A549 (cell line): ENCODE measurements at regions not wholly inside any gene's neighbourhood (a gene's known extent, or its start where the extent isn't known, plus 50 kb on each side); places are given as distances from the start of the nearest gene placed in this dataset.

Experiments
- ATAC-seq, 2 experiments: fragments of 200-7000 bp in 1 of 2; fragments of >200 bp in 1 of 2; cut with Nextera tagmentation in 1 of 2; cut with Tn5 transposase in 1 of 2; 3 replicates each; pipeline versions ENCODE4 v1.8.0 to v1.9.1; 2018 to 2020; ENCODE audit warnings: mild to moderate bottlenecking in 1 of 2, moderate library complexity in 1 of 2
- CTCF ChIA-PET: fragments of 300-600 bp; sonication (Branson Sonifier 250); formaldehyde crosslinking; extraction: SDS; loops from one replicate; lab custom pipeline; 2021; ENCODE audit warnings: antibody characterized with exemption, inconsistent platforms; lab: Yijun Ruan, JAX
- POLR2A ChIA-PET: fragments of 350-600 bp; formaldehyde crosslinking; extraction: SDS; loops from one replicate; lab custom pipeline; 2021; ENCODE audit warnings: antibody characterized with exemption, inconsistent platforms; lab: Yijun Ruan, JAX
- DNase-seq, 2 experiments: peaks; one replicate each; pipeline versions ENCODE4 v3.0.0 to v3.0.0-alpha.2; 2011 to 2016; ENCODE audit warnings: low read depth in 1 of 2, low spot score in 1 of 2
- FAIRE-seq: peaks from 2 replicates; lab custom pipeline; 2011; peaks lifted over from hg19 to GRCh38; lab: Jason Lieb, UNC
- H3K27ac ChIP-seq, 2 experiments: fragments of >200 bp; sonication (Bioruptor Twin); formaldehyde crosslinking; 3 replicates each; pipeline ENCODE4 v1.5.1; 2016 to 2017
- H3K4me1 ChIP-seq: fragments of >200 bp; sonication (Bioruptor Twin); formaldehyde crosslinking; 3 replicates; pipeline ENCODE4 v1.6.1; 2016
- H3K4me2 ChIP-seq: fragments of >200 bp; sonication (Bioruptor Twin); formaldehyde crosslinking; 3 replicates; pipeline ENCODE4 v1.6.1; 2016
- H3K4me3 ChIP-seq: fragments of >200 bp; sonication (Bioruptor Twin); formaldehyde crosslinking; 3 replicates; pipeline ENCODE4 v1.5.1; 2016
- H3K9me3 ChIP-seq: fragments of >200 bp; sonication (Bioruptor Twin); formaldehyde crosslinking; 3 replicates; pipeline ENCODE4 v1.6.1; 2016
- CBX2 ChIP-seq: fragments of 200-600 bp; sonication (generic); IDR thresholded peaks from 2 replicates; pipeline ENCODE4 v1.6.1; 2016; ENCODE audit warnings: low read depth, mild to moderate bottlenecking, borderline replicate concordance
- CBX8 ChIP-seq: fragments of 200-600 bp; sonication (generic); IDR thresholded peaks from 2 replicates; pipeline ENCODE4 v1.6.1; 2016
- CEBPB ChIP-seq, 2 experiments: fragments of >200 bp in 1 of 2; sonication (Bioruptor Twin) in 1 of 2; formaldehyde crosslinking in 1 of 2; IDR thresholded peaks; 2 replicates each; pipeline ENCODE4 v1.6.1; 2012 to 2016
- CHD2 ChIP-seq: fragments of 150-350 bp; IDR thresholded peaks from 2 replicates; pipeline ENCODE4 v1.6.1; 2014; ENCODE audit warnings: low read length; ENCODE audit not compliant: partially characterized antibody
- CHD4 ChIP-seq: fragments of 200-600 bp; sonication (generic); IDR thresholded peaks from 2 replicates; pipeline ENCODE4 v1.6.1; 2016; ENCODE audit warnings: antibody characterized with exemption, mild to moderate bottlenecking, borderline replicate concordance
- EP300 ChIP-seq, 2 experiments: fragments of >200 bp; sonication (Bioruptor Twin); formaldehyde crosslinking; IDR thresholded peaks; 2 replicates in 1 of 2; 3 replicates in 1 of 2; pipeline ENCODE4 v1.6.1; 2016 to 2017
- ESRRA ChIP-seq: fragments of 150-350 bp; IDR thresholded peaks from 2 replicates; pipeline ENCODE4 v1.6.1; 2014; ENCODE audit warnings: mild to moderate bottlenecking, low read length, borderline replicate concordance
- HDAC2 ChIP-seq: fragments of 200-600 bp; sonication (generic); IDR thresholded peaks from 2 replicates; pipeline ENCODE4 v1.6.1; 2016
- HOXA7 ChIP-seq: fragments of 250-450 bp; sonication (Bioruptor Pico); IDR thresholded peaks from 2 replicates; pipeline ENCODE4 v1.5.0; 2020; ENCODE audit warnings: mild to moderate bottlenecking, moderate library complexity
- JUNB ChIP-seq: fragments of >200 bp; sonication (Bioruptor Twin); formaldehyde crosslinking; IDR thresholded peaks from 2 replicates; pipeline ENCODE4 v1.6.1; 2016
- MYC ChIP-seq: IDR thresholded peaks from 2 replicates; pipeline ENCODE4 v1.6.1; 2012; ENCODE audit warnings: mild to moderate bottlenecking, inconsistent platforms, low read length, improper control_type of control experiment, borderline replicate concordance
- NPAS2 ChIP-seq: fragments of 250-450 bp; sonication (Bioruptor Pico); IDR thresholded peaks from 2 replicates; pipeline ENCODE4 v1.8.0; 2022; ENCODE audit warnings: mild to moderate bottlenecking, moderate library complexity, borderline replicate concordance
- NR3C1 ChIP-seq: fragments of >200 bp; sonication (Bioruptor Twin); formaldehyde crosslinking; IDR thresholded peaks from 3 replicates; pipeline ENCODE4 v1.6.1; 2017
- PHF8 ChIP-seq: fragments of 200-600 bp; sonication (generic); IDR thresholded peaks from 2 replicates; pipeline ENCODE4 v1.6.1; 2016; ENCODE audit warnings: low read depth, mild to moderate bottlenecking, antibody characterized with exemption, moderate library complexity, borderline replicate concordance
- POLR2AphosphoS2 ChIP-seq: conservative IDR thresholded peaks from 2 replicates; pipeline ENCODE4 v1.6.1; 2012; ENCODE audit warnings: low read length, improper control_type of control experiment, inconsistent platforms
- RARB ChIP-seq: fragments of 250-450 bp; sonication (Bioruptor Pico); IDR thresholded peaks from 2 replicates; pipeline ENCODE4 v1.8.0; 2021; ENCODE audit warnings: mild to moderate bottlenecking, moderate library complexity
- RCOR1 ChIP-seq: fragments of 150-350 bp; IDR thresholded peaks from 2 replicates; pipeline ENCODE4 v1.6.1; 2014; ENCODE audit warnings: antibody characterized with exemption, low read length, low read depth
- TFCP2L1 ChIP-seq: fragments of 250-450 bp; sonication (Bioruptor Pico); IDR thresholded peaks from 2 replicates; pipeline ENCODE4 v1.5.0; 2021; ENCODE audit warnings: mild to moderate bottlenecking
- TP53 ChIP-seq: fragments of 250-450 bp; sonication (Bioruptor Pico); IDR thresholded peaks from 2 replicates; pipeline ENCODE4 v1.5.0; 2021; ENCODE audit warnings: mild to moderate bottlenecking, moderate library complexity
- ZC3H11A ChIP-seq: fragments of 450-650 bp; IDR thresholded peaks from 2 replicates; pipeline ENCODE4 v1.6.1; 2014; ENCODE audit warnings: antibody characterized with exemption, mild to moderate bottlenecking
- ZSCAN20 ChIP-seq: fragments of 250-450 bp; sonication (Bioruptor Pico); IDR thresholded peaks from 2 replicates; pipeline ENCODE4 v1.8.0; 2022; ENCODE audit warnings: mild to moderate bottlenecking, moderate library complexity
- WGBS: methylation state at CpG from one replicate; pipeline ENCODE4 v1.1.6; 2017; ENCODE audit errors: missing lambda C conversion rate; 5-methylcytosine and 5-hydroxymethylcytosine counted together
- TF ChIP-seq, protein P1 (sequence below): fragments of >200 bp; sonication (Bioruptor Twin); formaldehyde crosslinking; IDR thresholded peaks from 2 replicates; pipeline ENCODE4 v1.6.1; 2016

DNA sequence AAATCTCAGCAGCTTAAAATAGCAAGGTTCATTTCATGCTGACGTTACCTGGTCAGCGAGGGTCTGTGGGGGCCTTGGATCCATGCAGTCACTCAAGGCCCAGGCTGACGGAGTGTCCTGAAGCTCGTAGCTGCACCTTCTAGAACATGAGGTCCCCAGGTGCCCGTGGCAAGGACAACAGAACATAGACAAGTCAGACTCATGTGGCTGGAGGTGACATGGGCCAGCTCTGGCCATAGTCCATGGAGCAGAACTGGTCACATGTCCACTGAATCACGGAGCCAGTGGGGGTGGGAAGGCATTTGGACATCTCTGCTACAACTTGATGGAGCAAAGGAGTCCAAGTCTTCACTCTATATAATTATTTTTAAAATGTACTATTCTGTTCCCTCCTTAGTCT is 233.2 kb downstream of the ACKR3 start:
- H3K4me1 ChIP-seq, result no peaks in the 10 kb centered on the region

DNA sequence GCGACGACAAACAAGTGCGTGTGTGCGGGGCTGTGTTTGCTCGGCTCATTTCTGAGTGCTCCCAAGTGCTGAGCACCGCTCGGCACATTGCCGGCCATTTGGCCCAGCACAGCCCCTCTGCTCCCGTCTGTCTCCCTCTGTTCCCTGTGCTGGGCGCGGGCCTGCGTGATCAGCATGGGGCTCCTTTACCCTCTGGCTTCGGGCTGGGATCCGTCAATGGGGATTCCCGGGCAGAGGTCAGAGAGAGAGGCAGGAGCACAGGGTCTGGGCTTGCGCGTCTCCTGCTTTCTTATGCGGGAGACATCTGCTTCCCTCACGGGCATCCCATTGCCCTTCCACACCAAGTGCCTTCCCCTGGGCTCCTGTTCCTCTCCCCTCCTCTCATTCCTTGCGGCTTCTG is 234.0 kb downstream of the ACKR3 start:
- H3K4me3 ChIP-seq, result no peak overlapping the region
- ATAC-seq (no peak), FAIRE-seq (no peak), DNase-seq (no peak)
- H3K9me3 ChIP-seq, result peaks cover 18% of the 10 kb centered on the region
- no peak for TF ChIP-seq ESRRA
- TF ChIP-seq ZC3H11A, result no peak
- no peak for TF ChIP-seq MYC
- no peak for TF ChIP-seq HOXA7
- TF ChIP-seq POLR2AphosphoS2, result no peak
- no peak for TF ChIP-seq NR3C1
- TF ChIP-seq JUNB, result no peak
- TF ChIP-seq CBX8, result no peak
- no peak for TF ChIP-seq CHD4
- TF ChIP-seq, protein P1, sequence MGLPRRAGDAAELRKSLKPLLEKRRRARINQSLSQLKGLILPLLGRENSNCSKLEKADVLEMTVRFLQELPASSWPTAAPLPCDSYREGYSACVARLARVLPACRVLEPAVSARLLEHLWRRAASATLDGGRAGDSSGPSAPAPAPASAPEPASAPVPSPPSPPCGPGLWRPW, result no peak
- TF ChIP-seq HDAC2, result no peak
- no peak overlapping the region for H3K4me2 ChIP-seq
- ChIA-PET CTCF (no interaction called here), POLR2A (no interaction called here)
- no peak overlapping the region for H3K27ac ChIP-seq
- no peaks in the 10 kb centered on the region for H3K4me1 ChIP-seq
- WGBS, result 86% methylated on average over 18 of the region's 20 CpGs

More for the DNA sequence above, 233.2 kb downstream of the ACKR3 start:
- POLR2A ChIA-PET, result no interaction called here
- H3K27ac ChIP-seq, result no peak overlapping the region
- WGBS, result 27% methylated on average over 6 of the region's 6 CpGs
- H3K4me2 ChIP-seq, result no peak overlapping the region
- FAIRE-seq (no peak), ATAC-seq (no peak), DNase-seq (no peak)
- CTCF ChIA-PET, result no interaction called here
- H3K9me3 ChIP-seq, result peaks cover 14% of the 10 kb centered on the region
- TF ChIP-seq NPAS2 (CRISPR knock-in tag), result no peak
- TF ChIP-seq ESRRA, result no peak
- no peak overlapping the region for H3K4me3 ChIP-seq

DNA sequence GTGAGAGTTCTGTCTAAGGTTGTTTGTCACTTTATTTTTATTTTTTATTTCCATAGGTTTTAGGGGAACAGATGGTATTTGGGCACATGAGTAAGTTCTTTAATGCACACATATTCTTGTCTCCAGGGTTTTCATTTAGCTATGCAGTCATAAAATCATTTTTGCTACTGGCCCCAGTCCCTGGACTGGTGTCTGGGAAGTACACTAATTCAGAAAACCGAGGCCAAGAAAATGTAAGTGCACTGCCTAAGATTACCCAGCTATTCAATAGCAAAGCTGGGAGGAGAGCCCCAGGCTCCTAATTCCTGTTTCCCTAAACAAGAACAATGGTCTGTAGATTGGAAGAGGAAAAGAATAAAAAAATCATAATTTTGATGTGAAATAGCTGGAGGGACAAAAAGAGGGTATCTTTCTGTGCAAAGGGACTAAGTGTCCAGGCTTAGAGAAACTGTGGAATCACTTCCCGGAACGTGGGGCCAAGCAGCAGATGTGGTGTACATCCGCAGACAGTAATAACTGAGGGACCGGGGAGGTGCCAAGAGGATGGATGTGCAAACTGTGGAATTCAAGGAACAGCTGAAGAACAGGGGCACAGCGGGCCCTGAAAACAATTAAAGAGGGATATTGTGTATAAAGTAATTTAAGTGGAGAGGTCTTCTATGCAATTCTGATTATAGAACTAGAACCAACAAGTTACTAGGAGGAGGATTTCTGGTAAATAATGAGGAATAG is 236.3 kb downstream of the ACKR3 start:
- Histone ChIP-seq H3K4me1 (no peaks in the 10 kb centered on the region), H3K4me2 (no peak overlapping the region), H3K4me3 (no peak overlapping the region), H3K27ac (no peak overlapping the region), H3K9me3 (peaks cover 25% of the 10 kb centered on the region)
- DNase-seq (no peak), FAIRE-seq (no peak), ATAC-seq (no peak)
- WGBS, result 54% methylated on average over 6 of the region's 6 CpGs
- POLR2A ChIA-PET, result no interaction called here
- CTCF ChIA-PET, result interaction anchor here (1.2 kb wide), 1 partner anchor 254 kb away, joined by 4 read pairs; no protein-coding TSS in a partner anchor
- TF ChIP-seq HDAC2 (no peak), CBX2 (no peak), PHF8 (no peak), CEBPB (IDR thresholded peaks at IDR 0.05) (no peak), RARB (CRISPR knock-in tag) (no peak), EP300 (IDR thresholded peaks at IDR 0.05) (no peak)

DNA sequence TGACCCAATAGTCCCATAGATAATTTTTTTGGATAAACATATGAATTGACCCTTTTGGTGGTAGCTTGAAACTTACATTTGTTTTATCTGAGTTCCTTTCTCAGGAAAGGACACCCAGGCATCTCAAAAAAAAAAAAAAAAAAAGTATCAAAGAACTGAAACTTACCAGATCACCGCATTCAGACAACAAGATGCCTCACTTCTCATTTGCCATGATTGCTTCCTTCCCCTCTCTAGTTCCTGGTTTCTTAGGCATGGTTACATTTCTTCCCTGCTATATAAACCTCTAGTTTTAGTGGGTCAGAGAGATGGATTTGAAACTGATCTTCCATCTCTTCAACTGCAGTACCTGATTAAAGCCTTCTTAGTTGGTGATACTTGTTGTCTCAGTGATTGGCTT is 240.1 kb downstream of the ACKR3 start:
- no peak overlapping the region for H3K27ac ChIP-seq
- H3K4me2 ChIP-seq, result no peak overlapping the region
- FAIRE-seq (no peak), DNase-seq (no peak), ATAC-seq (no peak)
- 36% methylated on average over 1 of the region's 1 CpG for WGBS
- no peak for TF ChIP-seq TP53
- TF ChIP-seq ZC3H11A, result no peak
- TF ChIP-seq TFCP2L1 (CRISPR knock-in tag), result no peak
- no peak for TF ChIP-seq CHD2
- no peak for TF ChIP-seq ZSCAN20
- TF ChIP-seq NPAS2 (CRISPR knock-in tag), result no peak
- no peak for TF ChIP-seq RCOR1
- POLR2A ChIA-PET, result no interaction called here
- no peaks in the 10 kb centered on the region for H3K4me1 ChIP-seq
- CTCF ChIA-PET, result no interaction called here
- H3K4me3 ChIP-seq, result no peak overlapping the region
- H3K9me3 ChIP-seq, result peaks cover 25% of the 10 kb centered on the region
